HPDE6-E6E7 (cell line): ENCODE measurements at regions not wholly inside any gene's neighbourhood (a gene's known extent, or its start where the extent isn't known, plus 50 kb on each side); places are given as distances from the start of the nearest gene placed in this dataset.

ENCODE experiments used
- DNase-seq: peaks from one replicate; pipeline ENCODE4 v3.0.0; 2011; ENCODE audit warnings: missing footprints; ENCODE audit errors: extremely low spot score

- DNase-seq = no peak
Observed at GRCh38 chr20:57944988-57945387, 235.2 kb upstream of the PMEPA1 start.

- DNase-seq = no peak
Observed at GRCh38 chr20:57943950-57944349, 234.1 kb upstream of the PMEPA1 start.

- no peak for DNase-seq
Observed at GRCh38 chr20:57943291-57943690, 233.5 kb upstream of the PMEPA1 start.

- DNase-seq = no peak
Observed at GRCh38 chr20:57941604-57942381, 232.0 kb upstream of the PMEPA1 start.

GRCh38 chr20:57940868-57941522 is 231.2 kb upstream of the PMEPA1 start:
- no peak for DNase-seq

GRCh38 chr20:57940376-57940775 is 230.6 kb upstream of the PMEPA1 start:
- no peak for DNase-seq

- peak; percentile 36 for DNase-seq
Observed at GRCh38 chr20:57939499-57939898, 229.7 kb upstream of the PMEPA1 start.

- DNase-seq = no peak
Observed at GRCh38 chr20:57938158-57939108, 228.6 kb upstream of the PMEPA1 start.

- DNase-seq = no peak
Observed at GRCh38 chr20:57936636-57937385, 227.0 kb upstream of the PMEPA1 start.

- no peak for DNase-seq
Observed at GRCh38 chr20:57934913-57935312, 225.1 kb upstream of the PMEPA1 start.

- no peak for DNase-seq
Observed at GRCh38 chr20:57934007-57934805, 224.4 kb upstream of the PMEPA1 start.

- no peak for DNase-seq
Observed at GRCh38 chr20:57932227-57932864, 222.5 kb upstream of the PMEPA1 start.

GRCh38 chr20:57930351-57930750 is 220.5 kb upstream of the PMEPA1 start:
- no peak for DNase-seq

- DNase-seq = no peak
Observed at GRCh38 chr20:57928181-57928967, 218.6 kb upstream of the PMEPA1 start.

GRCh38 chr20:57927376-57927775 is 217.6 kb upstream of the PMEPA1 start:
- DNase-seq = no peak

- no peak for DNase-seq
Observed at GRCh38 chr20:57922706-57923105, 212.9 kb upstream of the PMEPA1 start.

GRCh38 chr20:57922083-57922482 is 212.3 kb upstream of the PMEPA1 start:
- no peak for DNase-seq

- no peak for DNase-seq
Observed at GRCh38 chr20:57921676-57922075, 211.9 kb upstream of the PMEPA1 start.

GRCh38 chr20:57920971-57921370 is 211.2 kb upstream of the PMEPA1 start:
- no peak for DNase-seq
